Esophagus muscularis mucosa (tissue), 2 donors: ENCODE measurements at regions not wholly inside any gene's neighbourhood (a gene's known extent, or its start where the extent isn't known, plus 50 kb on each side); places are given as distances from the start of the nearest gene placed in this dataset.

Experiments
- EP300 ChIP-seq: sonication (generic); formaldehyde crosslinking; IDR thresholded peaks from one replicate; pipeline ENCODE4 v1.6.1; 2017; ENCODE audit warnings: antibody characterized with exemption
- POLR2A ChIP-seq: fragments of 450-650 bp; IDR thresholded peaks from one replicate; pipeline ENCODE4 v1.6.1; 2017; ENCODE audit warnings: antibody characterized with exemption, moderate library complexity, mild to moderate bottlenecking, low read depth

- TF ChIP-seq EP300: no peak
- no peak for TF ChIP-seq POLR2A
These were observed 131.9 kb downstream of the BOD1 start for GRCh38 chr5:173484569-173484968.
